SK-N-SH (cell line): ENCODE measurements at regions not wholly inside any gene's neighbourhood (a gene's known extent, or its start where the extent isn't known, plus 50 kb on each side); places are given as distances from the start of the nearest gene placed in this dataset.

Experiments
- CHD2 ChIP-seq: fragments of 150-350 bp; IDR thresholded peaks from 2 replicates; pipeline ENCODE4 v1.6.1; 2018; ENCODE audit warnings: low read length; ENCODE audit not compliant: partially characterized antibody
- MXI1 ChIP-seq: IDR thresholded peaks from 2 replicates; pipeline ENCODE4 v1.6.1; 2012; ENCODE audit warnings: mild to moderate bottlenecking, low read depth, low read length, improper control_type of control experiment
- POLR2AphosphoS5 ChIP-seq: IDR thresholded peaks from 2 replicates; pipeline ENCODE4 v1.6.1; 2012; ENCODE audit warnings: low read depth, low read length
- TEAD4 ChIP-seq: IDR thresholded peaks from 2 replicates; pipeline ENCODE4 v1.4.0; 2012; ENCODE audit warnings: mild to moderate bottlenecking, borderline replicate concordance; ENCODE audit not compliant: insufficient read depth

- TF ChIP-seq TEAD4 (no peak), POLR2AphosphoS5 (no peak), MXI1 (no peak), CHD2 (no peak)
These were observed 277.2 kb upstream of the TCERG1L start for GRCh38 chr10:131588704-131589220.
